Activated T-helper 2 cell treated with anti-CD3 and anti-CD28 coated beads, Interferon-gamma antibody, Interleukin-2, Interleukin-4, amounts not matched to agents 10 μg/mL and 5 μg/mL and 100 μg/mL, durations not matched to agents 14 hours and 24 hours and 36 hours (primary cell): ENCODE measurements at regions not wholly inside any gene's neighbourhood (a gene's known extent, or its start where the extent isn't known, plus 50 kb on each side); places are given as distances from the start of the nearest gene placed in this dataset.
A peak's percentile ranks its signal among the peaks of the same experiment; 100 is the strongest.

Source experiments
- DNase-seq: peaks from one replicate; pipeline ENCODE4 v3.0.0; 2021; ENCODE audit warnings: low spot score
- H3K27ac Mint-ChIP-seq: one replicate; pipeline ENCODE4 v1.8.0; 2021; ENCODE audit warnings: mixed read lengths
- H3K27me3 Mint-ChIP-seq: one replicate; pipeline ENCODE4 v1.8.0; 2021; ENCODE audit warnings: low read depth, mixed read lengths
- H3K36me3 Mint-ChIP-seq: one replicate; pipeline ENCODE4 v1.8.0; 2021; ENCODE audit warnings: low read depth, mixed read lengths
- H3K4me1 Mint-ChIP-seq: one replicate; pipeline ENCODE4 v1.8.0; 2021; ENCODE audit warnings: low read depth, mixed read lengths
- H3K4me3 Mint-ChIP-seq: one replicate; pipeline ENCODE4 v1.8.0; 2021; ENCODE audit warnings: low read depth, mild to moderate bottlenecking, moderate library complexity, mixed read lengths
- H3K9me3 Mint-ChIP-seq: one replicate; pipeline ENCODE4 v1.8.0; 2021; ENCODE audit warnings: mixed read lengths
- intact Hi-C: fragments of 100-400 bp; cut with micrococcal nuclease; formaldehyde crosslinking; loops from one replicate; pipeline ENCODE4 v1.15.1; 2023

- Mint-ChIP-seq H3K27ac (no peak overlapping the region), H3K4me3 (no peak overlapping the region), H3K36me3 (no peaks in the 10 kb centered on the region), H3K4me1 (no peaks in the 10 kb centered on the region), H3K27me3 (peaks cover 4% of the 10 kb centered on the region), H3K9me3 (peaks cover 4% of the 10 kb centered on the region)
- intact Hi-C loops: no loop called here
- no peak for DNase-seq
These were observed 272.1 kb downstream of the HINT1 start for GRCh38 chr5:130893006-130893405.

GRCh38 chr5:130890610-130891009 is 274.4 kb downstream of the HINT1 start:
- intact Hi-C loops: no loop called here
- Mint-ChIP-seq H3K4me1 (no peaks in the 10 kb centered on the region), H3K4me3 (no peak overlapping the region), H3K27ac (no peak overlapping the region), H3K9me3 (no peaks in the 10 kb centered on the region), H3K36me3 (no peaks in the 10 kb centered on the region), H3K27me3 (peaks cover 4% of the 10 kb centered on the region)
- DNase-seq: no peak

DNA sequence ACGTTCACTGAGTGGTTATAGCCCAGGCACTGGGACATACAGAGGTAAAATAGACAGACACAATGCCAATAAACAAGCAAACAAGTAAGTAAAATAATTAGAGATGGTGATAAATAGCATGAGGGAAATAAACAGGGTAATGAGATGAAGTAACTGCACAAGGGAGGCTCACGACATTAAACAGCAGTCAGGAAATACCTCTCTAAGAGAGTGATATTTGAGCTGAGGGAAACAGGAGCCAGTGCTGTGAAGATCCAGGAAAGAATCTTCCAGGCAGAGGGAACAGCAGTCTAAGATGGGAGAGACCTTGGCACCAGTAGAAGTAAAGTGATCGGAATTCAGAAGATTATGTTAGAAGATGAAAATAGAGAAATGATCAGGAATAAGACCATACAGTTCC is 279.4 kb downstream of the HINT1 start:
- intact Hi-C loops: no loop called here
- no peak for DNase-seq
- Mint-ChIP-seq H3K4me3 (no peak overlapping the region), H3K27me3 (peaks cover 8% of the 10 kb centered on the region), H3K4me1 (no peaks in the 10 kb centered on the region), H3K36me3 (no peaks in the 10 kb centered on the region), H3K9me3 (no peaks in the 10 kb centered on the region), H3K27ac (no peak overlapping the region)

DNA sequence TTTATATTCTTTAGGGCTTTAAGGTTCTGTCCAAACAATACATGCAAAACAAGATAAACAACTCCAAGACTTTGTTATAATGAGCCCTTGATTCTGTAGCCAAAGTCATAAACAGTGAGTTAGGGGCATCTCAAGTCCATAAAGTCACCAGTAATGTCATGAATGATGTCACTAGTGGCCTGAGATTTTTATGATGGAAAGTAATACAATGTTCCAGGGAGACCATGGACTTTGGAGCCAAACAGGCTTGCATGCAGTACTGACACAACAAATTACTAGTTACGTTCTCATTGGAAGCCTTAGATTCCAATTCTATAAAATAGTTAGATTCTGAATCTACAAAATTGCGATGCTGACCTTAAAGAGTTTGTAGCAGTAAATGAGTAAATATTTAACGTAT is 280.0 kb downstream of the HINT1 start:
- Mint-ChIP-seq H3K27me3 (peaks cover 8% of the 10 kb centered on the region), H3K9me3 (no peaks in the 10 kb centered on the region), H3K4me3 (no peak overlapping the region), H3K4me1 (no peaks in the 10 kb centered on the region), H3K36me3 (no peaks in the 10 kb centered on the region), H3K27ac (no peak overlapping the region)
- intact Hi-C loops: no loop called here
- DNase-seq: no peak

DNA sequence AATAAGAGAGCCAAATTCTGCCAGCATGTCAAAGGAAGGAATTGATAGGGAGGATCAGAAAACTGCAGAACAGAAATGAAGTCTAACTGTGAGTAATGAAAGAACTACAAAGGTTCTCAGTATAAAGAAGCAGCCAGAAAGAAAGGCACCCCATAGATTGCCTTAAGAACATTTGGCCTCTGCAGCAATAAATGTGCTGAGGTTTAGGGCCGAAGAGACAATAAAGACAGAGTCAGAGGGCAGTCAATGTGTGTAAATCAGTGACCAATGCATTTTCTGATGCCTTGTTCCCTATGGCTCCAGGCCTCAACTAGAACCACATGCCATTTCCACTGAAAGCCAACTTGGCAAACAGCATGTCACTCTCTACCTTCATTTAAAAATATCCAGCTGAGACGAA is 281.0 kb downstream of the HINT1 start:
- Mint-ChIP-seq H3K36me3 (no peaks in the 10 kb centered on the region), H3K4me1 (no peaks in the 10 kb centered on the region), H3K9me3 (no peaks in the 10 kb centered on the region), H3K27me3 (peaks cover 8% of the 10 kb centered on the region), H3K27ac (no peak overlapping the region), H3K4me3 (no peak overlapping the region)
- no peak for DNase-seq
- intact Hi-C loops: no loop called here

DNA sequence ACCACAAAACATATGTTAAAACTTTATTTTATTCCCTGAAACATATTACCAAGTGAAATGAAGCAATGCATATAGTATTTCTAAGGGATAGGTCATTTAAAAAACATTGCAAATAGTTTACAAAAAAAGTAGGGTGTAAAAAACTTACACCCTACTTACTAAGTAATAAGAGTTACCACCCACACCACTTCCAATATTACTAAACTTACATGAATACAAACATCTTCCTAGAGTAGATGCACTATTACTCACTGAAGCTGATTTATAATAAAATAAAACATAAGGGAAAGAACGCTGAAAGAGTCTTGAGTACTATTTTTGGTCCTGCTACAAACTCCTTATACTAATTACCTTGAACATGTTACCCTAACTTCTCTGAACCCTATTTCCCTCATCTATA is 289.4 kb downstream of the HINT1 start:
- no peaks in the 10 kb centered on the region for H3K9me3 Mint-ChIP-seq
- no peak for DNase-seq
- no peak overlapping the region for H3K27ac Mint-ChIP-seq
- H3K27me3 Mint-ChIP-seq: no peaks in the 10 kb centered on the region
- H3K36me3 Mint-ChIP-seq: no peaks in the 10 kb centered on the region
- H3K4me3 Mint-ChIP-seq: no peak overlapping the region
- peaks cover 4% of the 10 kb centered on the region for H3K4me1 Mint-ChIP-seq
- intact Hi-C loops: no loop called here

GRCh38 chr5:130874861-130875417 is 290.1 kb downstream of the HINT1 start:
- peaks cover 4% of the 10 kb centered on the region for H3K4me1 Mint-ChIP-seq
- H3K27me3 Mint-ChIP-seq: no peaks in the 10 kb centered on the region
- no peak overlapping the region for H3K4me3 Mint-ChIP-seq
- H3K27ac Mint-ChIP-seq: no peak overlapping the region
- no peaks in the 10 kb centered on the region for H3K9me3 Mint-ChIP-seq
- DNase-seq: no peak
- H3K36me3 Mint-ChIP-seq: no peaks in the 10 kb centered on the region
- intact Hi-C loops: loop anchor here (5.0 kb wide), 2 partner anchors 192 to 542 kb away; no protein-coding TSS in a partner anchor

- intact Hi-C loops: loop anchor here (1.0 to 5.0 kb wide), 3 partner anchors 196 to 546 kb away; no protein-coding TSS in a partner anchor
- Mint-ChIP-seq H3K27ac (no peak overlapping the region), H3K4me3 (no peak overlapping the region), H3K9me3 (no peaks in the 10 kb centered on the region), H3K27me3 (no peaks in the 10 kb centered on the region), H3K36me3 (no peaks in the 10 kb centered on the region), H3K4me1 (peaks cover 4% of the 10 kb centered on the region)
- peak; percentile 13 for DNase-seq
These were observed 293.5 kb downstream of the HINT1 start for GRCh38 chr5:130871346-130872086.

DNA sequence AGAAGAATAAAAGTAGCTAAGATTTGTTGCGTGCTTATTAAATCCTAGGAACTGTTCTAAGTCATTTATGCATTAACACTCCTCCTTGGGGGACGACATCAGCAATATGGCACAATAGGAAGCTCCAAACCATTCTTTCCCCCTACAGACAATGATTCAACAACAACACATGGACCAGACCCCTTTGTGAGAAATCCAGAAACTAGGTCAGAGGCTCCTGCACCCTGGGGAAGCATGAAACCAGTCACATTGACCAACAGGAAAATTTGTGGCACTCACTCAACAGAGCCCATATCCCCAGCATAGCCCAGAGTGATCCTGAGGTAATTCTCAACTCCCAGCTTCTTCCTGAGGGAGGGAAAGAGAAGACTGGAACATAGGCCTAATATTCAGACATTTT is 294.4 kb downstream of the HINT1 start:
- Mint-ChIP-seq H3K27me3 (no peaks in the 10 kb centered on the region), H3K9me3 (no peaks in the 10 kb centered on the region), H3K4me1 (peaks cover 4% of the 10 kb centered on the region), H3K4me3 (no peak overlapping the region), H3K27ac (no peak overlapping the region), H3K36me3 (no peaks in the 10 kb centered on the region)
- intact Hi-C loops: loop anchor here (1.0 to 5.0 kb wide), 3 partner anchors 197 to 547 kb away; no protein-coding TSS in a partner anchor
- DNase-seq: no peak

DNA sequence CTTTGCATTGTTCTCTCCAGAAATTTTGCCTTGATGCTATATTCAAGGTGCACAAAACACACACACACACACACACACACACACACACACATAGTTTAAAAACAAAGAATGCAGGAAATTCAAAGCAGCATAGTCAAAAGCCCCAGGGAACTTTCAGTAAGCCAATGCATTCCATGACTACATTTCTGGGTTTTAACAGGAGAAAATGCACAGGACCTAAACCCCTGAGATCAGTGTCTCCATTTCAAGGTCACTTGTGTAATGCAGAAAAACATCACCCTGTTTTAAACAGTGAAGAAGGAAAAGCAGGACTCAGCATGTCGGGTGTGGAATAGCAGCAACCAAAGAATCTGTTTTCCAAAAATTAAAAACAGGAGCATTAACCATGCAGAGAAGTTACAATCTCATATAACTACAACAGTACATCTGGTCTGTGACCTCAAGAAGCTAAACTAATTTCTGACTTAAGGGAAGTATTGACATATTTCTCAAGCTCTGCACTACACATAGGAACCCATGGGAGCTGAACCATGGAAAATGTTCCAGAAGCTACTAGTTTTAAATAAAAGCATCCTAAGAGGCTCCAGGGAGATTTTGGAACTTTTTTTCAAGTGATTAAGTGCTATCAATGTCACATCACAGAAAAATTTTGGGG is 296.7 kb downstream of the HINT1 start:
- no peaks in the 10 kb centered on the region for H3K9me3 Mint-ChIP-seq
- no peak overlapping the region for H3K27ac Mint-ChIP-seq

GRCh38 chr5:130845049-130845765 is 319.8 kb downstream of the HINT1 start:
- no peak for DNase-seq
- Mint-ChIP-seq H3K36me3 (no peaks in the 10 kb centered on the region), H3K27me3 (peaks cover 5% of the 10 kb centered on the region), H3K4me1 (no peaks in the 10 kb centered on the region), H3K9me3 (no peaks in the 10 kb centered on the region), H3K27ac (no peak overlapping the region), H3K4me3 (no peak overlapping the region)
- intact Hi-C loops: no loop called here

More for the DNA sequence above, 296.7 kb downstream of the HINT1 start:
- H3K36me3 Mint-ChIP-seq: no peaks in the 10 kb centered on the region
- intact Hi-C loops: no loop called here
- no peak overlapping the region for H3K4me3 Mint-ChIP-seq
- peaks cover 4% of the 10 kb centered on the region for H3K4me1 Mint-ChIP-seq
- H3K27me3 Mint-ChIP-seq: peaks cover 4% of the 10 kb centered on the region
- DNase-seq: no peak

- peaks cover 11% of the 10 kb centered on the region for H3K4me1 Mint-ChIP-seq
- peak overlapping the region; percentile 82 for H3K4me3 Mint-ChIP-seq
- peak overlapping the region; percentile 51 for H3K27ac Mint-ChIP-seq
- H3K36me3 Mint-ChIP-seq: no peaks in the 10 kb centered on the region
- no peak for DNase-seq
- intact Hi-C loops: no loop called here
- H3K27me3 Mint-ChIP-seq: peaks cover 4% of the 10 kb centered on the region
- no peaks in the 10 kb centered on the region for H3K9me3 Mint-ChIP-seq
These were observed 328.1 kb downstream of the HINT1 start for GRCh38 chr5:130836729-130837649.
